Mucosa of gallbladder (tissue), 1 donor: ENCODE measurements at regions not wholly inside any gene's neighbourhood (a gene's known extent, or its start where the extent isn't known, plus 50 kb on each side); places are given as distances from the start of the nearest gene placed in this dataset.

Experiments
- DNase-seq: peaks from one replicate; pipeline ENCODE4 v3.0.0-alpha.2; 2020; ENCODE audit warnings: low spot score
- donor health status: DM: no; HTN: no; CAD: no.

- DNase-seq = no peak
These were observed 633.6 kb downstream of the BNC2 start for GRCh38 chr9:16236882-16237281.

DNA sequence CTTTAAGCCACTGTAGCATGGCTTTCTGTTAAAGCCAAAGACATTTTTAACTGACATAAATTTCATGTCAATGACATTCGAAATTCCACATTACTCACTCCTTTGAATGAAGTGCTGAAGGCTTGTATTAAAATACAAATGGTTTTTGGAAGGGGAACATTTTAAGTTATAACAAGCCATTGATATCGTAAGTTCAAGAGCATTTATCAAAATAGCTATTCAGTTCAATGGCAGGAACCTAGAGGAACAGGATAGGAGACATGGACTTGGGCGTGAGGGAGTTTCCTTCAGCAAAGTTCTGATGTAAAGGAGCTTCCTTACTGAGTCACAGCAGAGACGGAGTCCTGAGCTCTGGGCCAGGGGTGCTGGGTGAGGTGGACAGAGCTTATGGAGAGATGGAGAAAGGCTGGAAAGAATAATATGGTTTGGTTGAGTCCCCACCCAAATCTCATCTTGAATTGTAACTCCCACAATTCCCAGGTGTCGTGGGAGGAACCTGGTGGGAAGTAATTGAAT lies 631.8 kb downstream of the BNC2 start:
- no peak for DNase-seq

DNA sequence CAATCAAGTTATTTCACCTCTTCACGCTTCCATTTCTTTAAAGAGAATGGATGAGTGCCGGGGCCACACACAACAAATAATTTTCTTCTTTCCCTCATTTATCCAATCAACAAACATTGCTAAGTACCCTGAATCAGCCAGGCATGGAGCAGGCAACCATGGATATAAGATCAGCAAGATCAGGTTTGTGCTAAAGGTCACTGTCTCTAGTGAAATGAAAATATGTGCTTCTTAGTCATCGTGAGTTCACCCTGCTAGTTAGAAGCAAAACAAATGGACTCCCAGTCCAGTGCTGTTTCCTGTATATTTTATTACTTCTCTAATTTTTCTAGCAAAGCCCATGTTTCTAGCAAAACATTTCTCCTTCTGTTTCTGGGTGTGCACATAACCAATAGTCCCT lies 629.2 kb downstream of the BNC2 start:
- DNase-seq = no peak

GRCh38 chr9:16243798-16244197 lies 626.7 kb downstream of the BNC2 start:
- DNase-seq = no peak

DNA sequence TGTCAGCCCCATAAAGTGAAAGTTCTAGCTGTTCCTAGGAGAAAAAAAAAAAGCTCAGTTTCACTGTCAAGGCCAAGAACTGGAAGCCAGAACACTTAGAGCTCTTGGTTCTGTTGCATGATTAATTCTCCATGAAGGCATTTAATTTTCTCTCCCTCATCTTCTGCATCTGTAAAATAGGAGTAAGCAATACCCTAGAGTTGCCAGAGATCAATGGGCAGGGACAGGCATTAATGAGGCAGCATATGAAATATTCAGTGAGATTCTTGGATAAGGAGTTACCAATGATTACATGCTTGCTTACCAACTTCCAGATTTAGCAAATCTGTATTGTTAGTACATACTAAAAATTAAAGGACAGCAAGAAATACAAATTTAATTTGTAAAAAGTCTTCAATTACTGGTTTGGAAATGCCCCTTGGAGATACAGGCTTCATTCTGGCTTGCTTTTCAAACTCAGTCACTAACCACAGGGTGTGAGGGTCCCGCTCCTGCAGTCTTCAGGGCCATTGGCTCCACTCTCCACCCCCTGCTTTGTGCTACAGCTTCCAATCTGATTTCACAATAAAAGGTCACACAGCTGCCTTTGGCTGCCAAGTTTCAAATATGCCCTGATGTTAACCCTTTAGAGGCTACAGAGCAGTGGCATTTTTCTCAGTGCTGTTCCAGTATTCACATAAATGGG lies 624.6 kb downstream of the BNC2 start:
- no peak for DNase-seq

DNA sequence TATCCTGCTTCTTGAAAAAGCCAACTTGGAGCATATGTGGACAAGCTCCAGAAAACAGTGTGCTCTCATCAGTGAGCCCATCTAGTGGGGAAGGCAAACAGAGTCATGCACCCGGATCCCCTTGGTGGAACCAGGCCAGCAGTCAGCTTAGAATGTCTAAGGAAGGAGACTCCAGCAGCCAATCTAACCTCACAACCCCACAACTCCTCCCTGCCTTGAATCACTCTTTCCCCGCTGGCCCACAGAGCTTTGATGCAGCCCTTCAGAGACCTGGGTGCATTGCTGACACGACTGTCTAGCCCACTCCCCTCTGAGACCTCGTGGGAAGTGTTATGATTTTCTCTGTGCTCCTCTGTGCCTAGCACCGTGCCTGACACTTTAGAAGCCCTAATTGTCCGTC lies 623.7 kb downstream of the BNC2 start:
- DNase-seq = no peak

DNA sequence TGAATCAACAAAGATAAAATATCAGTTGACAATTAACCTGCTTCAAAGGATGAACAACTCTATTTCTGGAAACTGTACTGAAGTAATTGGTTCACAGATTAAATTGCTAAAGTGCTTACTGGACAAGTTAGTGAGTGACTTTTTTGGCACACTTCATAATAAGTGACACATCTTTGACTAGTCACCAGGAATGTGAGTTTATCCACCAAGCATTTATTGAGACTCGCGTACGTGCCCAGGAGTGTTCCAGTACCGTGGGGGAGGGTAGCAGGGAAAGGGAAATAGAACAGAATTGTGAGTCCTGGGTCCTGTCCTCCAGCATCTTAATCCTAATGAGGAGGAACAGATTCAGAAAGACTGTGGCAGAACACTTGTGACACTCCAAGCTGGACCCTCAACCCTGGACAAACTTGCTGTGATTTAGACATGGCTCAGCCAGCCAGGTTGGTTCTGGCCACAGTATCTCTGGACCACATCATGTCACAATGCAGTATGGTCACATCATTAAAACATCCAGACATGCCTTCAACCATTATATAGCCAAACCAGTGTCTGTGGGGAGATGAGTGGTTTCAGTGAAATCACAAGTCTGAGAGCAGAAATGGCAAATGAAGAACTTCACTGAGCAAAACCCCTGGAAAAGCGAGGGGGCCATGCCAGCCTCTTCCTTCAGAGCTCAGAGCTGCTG lies 623.1 kb downstream of the BNC2 start:
- no peak for DNase-seq

GRCh38 chr9:16248822-16249221 lies 621.6 kb downstream of the BNC2 start:
- no peak for DNase-seq

- DNase-seq = no peak
These were observed 617.9 kb downstream of the BNC2 start for GRCh38 chr9:16252616-16253015.

- no peak for DNase-seq
These were observed 615.8 kb downstream of the BNC2 start for GRCh38 chr9:16254674-16255073.

DNA sequence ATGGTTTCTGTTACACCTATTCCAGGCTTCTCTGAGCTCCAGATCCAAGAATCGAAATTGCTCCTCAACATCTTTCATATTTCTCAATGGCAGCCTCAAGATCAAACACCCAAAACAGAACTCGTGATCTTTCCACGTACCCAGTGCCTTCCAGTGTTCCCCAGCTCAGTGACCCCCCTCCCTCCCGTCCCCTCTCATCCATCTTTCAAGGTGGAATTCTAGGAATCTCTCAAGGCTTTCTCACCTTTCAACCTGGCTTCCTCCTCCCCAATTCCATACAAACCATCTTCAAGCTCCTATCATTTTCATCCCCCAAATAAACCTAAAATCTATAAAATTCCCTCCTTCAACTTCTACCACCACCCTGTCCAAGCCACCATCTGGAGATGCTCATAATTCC lies 615.3 kb downstream of the BNC2 start:
- no peak for DNase-seq

GRCh38 chr9:16257604-16258003 lies 612.9 kb downstream of the BNC2 start:
- no peak for DNase-seq

GRCh38 chr9:16258191-16258590 lies 612.3 kb downstream of the BNC2 start:
- no peak for DNase-seq

DNA sequence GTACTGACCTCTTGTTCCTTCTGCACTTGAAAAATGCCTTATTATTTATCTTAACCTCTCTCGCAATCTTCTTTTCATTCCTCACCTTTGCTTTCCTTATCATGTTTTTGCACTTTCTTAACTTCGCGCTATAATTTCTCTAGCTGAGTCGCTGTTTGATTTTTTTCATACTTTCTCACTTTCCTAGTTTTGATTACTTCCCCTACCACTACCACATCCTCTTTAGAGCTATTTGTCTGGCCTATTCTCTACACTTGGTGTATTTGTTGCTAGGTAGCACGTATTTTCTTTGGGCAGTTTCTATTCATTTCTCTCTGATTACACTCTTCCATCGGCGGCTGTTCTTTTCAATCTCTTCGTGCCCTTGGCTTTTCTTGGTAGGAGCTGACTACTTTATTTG lies 611.8 kb downstream of the BNC2 start:
- DNase-seq = no peak

- DNase-seq = no peak
These were observed 607.8 kb downstream of the BNC2 start for GRCh38 chr9:16262477-16263261.

DNA sequence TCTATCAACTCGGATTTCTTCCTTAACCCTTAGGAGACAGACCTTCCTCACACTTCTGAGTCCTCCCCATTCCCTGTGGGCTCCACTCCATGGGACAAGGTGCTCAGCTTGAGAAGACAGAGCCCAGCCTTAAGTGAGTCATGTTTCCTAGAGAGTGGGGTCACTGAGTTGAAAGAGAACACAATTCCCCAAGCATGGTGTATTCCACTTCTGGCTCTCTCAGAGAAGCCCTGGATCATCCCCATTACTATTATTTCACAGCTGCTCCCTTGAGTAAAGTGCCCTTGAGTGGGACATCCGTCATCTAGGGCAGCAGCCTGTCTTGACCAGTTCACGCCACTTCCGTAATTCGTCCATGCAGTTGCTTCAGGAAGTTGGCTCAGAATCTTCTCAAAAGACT lies 604.8 kb downstream of the BNC2 start:
- DNase-seq = no peak

DNA sequence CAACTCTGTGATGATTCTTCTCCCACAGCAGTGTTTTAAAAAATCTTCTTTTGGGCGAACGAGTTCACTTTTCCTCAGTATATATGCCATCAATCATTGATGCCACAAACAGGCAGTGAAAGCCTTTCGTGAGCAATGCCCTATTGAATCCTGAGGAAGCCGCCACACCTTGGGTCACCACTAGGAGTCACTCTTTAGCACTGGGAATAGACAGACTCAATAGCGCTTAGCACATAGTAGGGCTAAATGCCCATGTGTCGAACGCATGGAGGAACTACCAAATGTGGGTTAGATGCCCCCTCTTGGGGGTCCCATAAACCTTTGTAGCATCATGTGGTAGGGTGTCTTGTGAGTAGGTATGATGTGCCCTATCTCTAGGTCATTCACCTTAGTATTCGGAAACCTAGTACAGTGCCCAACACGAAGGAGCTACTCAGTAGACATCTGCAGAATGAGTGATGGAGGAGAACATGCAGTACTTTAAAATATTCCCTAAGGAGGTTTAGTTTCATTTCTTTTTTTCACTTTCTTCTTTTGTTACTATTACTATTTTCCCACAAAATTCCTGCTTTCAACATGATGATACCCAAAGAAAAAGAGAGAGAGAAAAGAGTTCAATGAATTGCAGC lies 603.7 kb downstream of the BNC2 start:
- no peak for DNase-seq

GRCh38 chr9:16267281-16268066 lies 603.0 kb downstream of the BNC2 start:
- DNase-seq = no peak

GRCh38 chr9:16268067-16268881 lies 602.2 kb downstream of the BNC2 start:
- DNase-seq = no peak

GRCh38 chr9:16271967-16272366 lies 598.5 kb downstream of the BNC2 start:
- DNase-seq = no peak

- DNase-seq = no peak
These were observed 597.7 kb downstream of the BNC2 start for GRCh38 chr9:16272776-16273175.
